PC-9 (cell line): ENCODE measurements at regions not wholly inside any gene's neighbourhood (a gene's known extent, or its start where the extent isn't known, plus 50 kb on each side); places are given as distances from the start of the nearest gene placed in this dataset.
"Not testable (repeated sequence)": the region's sequence is repeated elsewhere in the genome, so short reads cannot be mapped to it uniquely, and the experiment has no call there.

Source experiments
- BruUV-seq: library from RNA; stranded (reverse); fragments of 400-500 nt; replicated peaks from 2 replicates; lab custom pipeline; 2021; lab: Mats Ljungman, UMichigan
- CTCF ChIA-PET: fragments of 300-600 bp; sonication (Branson Sonifier 250); formaldehyde crosslinking; loops from one replicate; lab custom pipeline; 2022; ENCODE audit warnings: antibody characterized with exemption; lab: Charles Lee
- POLR2A ChIA-PET: fragments of 300-600 bp; sonication (Branson Sonifier 250); formaldehyde crosslinking; loops from one replicate; lab custom pipeline; 2022; ENCODE audit warnings: antibody characterized with exemption; ENCODE audit not compliant: unreplicated experiment; lab: Charles Lee
- DNase-seq, 2 experiments: peaks; one replicate each; pipeline versions ENCODE4 v3.0.0 to v3.0.0-alpha.2; 2015 to 2022; ENCODE audit warnings: mixed read lengths in 1 of 2
- H2AFZ ChIP-seq: fragments of 200-600 bp; sonication (generic); 2 replicates; pipeline ENCODE4 v1.8.1; 2017; ENCODE audit warnings: antibody characterized with exemption
- H3F3A ChIP-seq: fragments of 200-600 bp; sonication (generic); 2 replicates; pipeline ENCODE4 v1.8.1; 2017; ENCODE audit warnings: antibody characterized with exemption, mild to moderate bottlenecking, low read depth; ENCODE audit not compliant: insufficient read depth
- H3K27ac ChIP-seq: fragments of 200-600 bp; sonication (generic); 2 replicates; pipeline ENCODE4 v1.6.1; 2016; ENCODE audit warnings: mixed run types
- H3K27me3 ChIP-seq: fragments of 200-600 bp; sonication (generic); 2 replicates; pipeline ENCODE4 v1.6.1; 2016; ENCODE audit warnings: low read depth, mixed run types; ENCODE audit not compliant: insufficient read depth
- H3K36me3 ChIP-seq: fragments of 200-600 bp; sonication (generic); 2 replicates; pipeline ENCODE4 v1.6.1; 2016; ENCODE audit warnings: low read depth, mixed run types
- H3K4me1 ChIP-seq: fragments of 200-600 bp; sonication (generic); replicated peaks from 2 replicates; pipeline ENCODE4 v1.6.1; 2016; ENCODE audit warnings: mixed run types; ENCODE audit not compliant: insufficient read depth
- H3K4me2 ChIP-seq: fragments of 200-600 bp; sonication (generic); 2 replicates; pipeline ENCODE4 v1.6.1; 2017; ENCODE audit warnings: mixed run types
- H3K4me3 ChIP-seq: fragments of 200-600 bp; sonication (generic); 2 replicates; pipeline ENCODE4 v1.6.1; 2016; ENCODE audit warnings: mixed run types
- H3K79me2 ChIP-seq: fragments of 200-600 bp; sonication (generic); 2 replicates; pipeline ENCODE4 v1.6.1; 2017; ENCODE audit warnings: low read depth, mixed run types
- H3K9me2 ChIP-seq: fragments of 200-600 bp; sonication (generic); 2 replicates; pipeline ENCODE4 v1.8.1; 2017; ENCODE audit warnings: mild to moderate bottlenecking; ENCODE audit not compliant: insufficient read depth
- H3K9me3 ChIP-seq: fragments of 200-600 bp; sonication (generic); 2 replicates; pipeline ENCODE4 v1.8.1; 2016; ENCODE audit warnings: low read depth; ENCODE audit not compliant: insufficient read depth
- H4K20me1 ChIP-seq: fragments of 200-600 bp; sonication (generic); 2 replicates; pipeline ENCODE4 v1.8.1; 2017; ENCODE audit not compliant: insufficient read depth
- EZH2 ChIP-seq: fragments of 200-600 bp; sonication (generic); IDR thresholded peaks from 2 replicates; pipeline ENCODE4 v1.8.0; 2017; ENCODE audit warnings: antibody characterized with exemption, low read depth
- intact Hi-C: fragments of 100-400 bp; cut with micrococcal nuclease; formaldehyde crosslinking; loops from one replicate; pipeline ENCODE4 v1.10.0; 2022; ENCODE audit not compliant: unreplicated experiment
- TF ChIP-seq, protein P1 (sequence below): fragments of 200-600 bp; sonication (generic); conservative IDR thresholded peaks from 2 replicates; pipeline ENCODE4 v1.6.1; 2017; ENCODE audit warnings: mixed run types, antibody characterized with exemption, mild to moderate bottlenecking, moderate library complexity

DNA sequence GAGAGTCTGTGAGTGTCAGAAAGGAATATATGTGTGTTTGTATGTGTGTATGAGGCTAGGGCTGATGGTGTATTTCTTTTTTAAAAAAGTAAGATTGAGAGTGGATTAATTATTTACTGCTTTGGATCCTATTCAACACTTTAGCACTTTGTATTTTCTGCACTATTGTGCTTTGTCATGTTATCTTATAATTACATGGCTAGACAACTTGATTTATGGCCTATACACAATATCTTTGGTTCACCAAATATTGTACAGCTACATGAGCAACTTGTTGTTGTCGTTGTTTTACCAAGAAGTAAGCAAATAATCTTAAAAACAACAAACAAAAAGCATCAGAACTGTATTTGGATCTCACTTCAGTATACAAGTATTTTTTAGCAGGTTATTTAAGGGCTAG is 84.6 kb upstream of the TBX18 start:
- ChIA-PET POLR2A (no interaction called here), CTCF (no interaction called here)
- H3K4me1 ChIP-seq: no peaks in the 10 kb centered on the region
- no peak for DNase-seq
- no peak overlapping the region for H3K27ac ChIP-seq
- no peak overlapping the region for H2AFZ ChIP-seq
- intact Hi-C loops: no loop called here
- TF ChIP-seq, protein P1, sequence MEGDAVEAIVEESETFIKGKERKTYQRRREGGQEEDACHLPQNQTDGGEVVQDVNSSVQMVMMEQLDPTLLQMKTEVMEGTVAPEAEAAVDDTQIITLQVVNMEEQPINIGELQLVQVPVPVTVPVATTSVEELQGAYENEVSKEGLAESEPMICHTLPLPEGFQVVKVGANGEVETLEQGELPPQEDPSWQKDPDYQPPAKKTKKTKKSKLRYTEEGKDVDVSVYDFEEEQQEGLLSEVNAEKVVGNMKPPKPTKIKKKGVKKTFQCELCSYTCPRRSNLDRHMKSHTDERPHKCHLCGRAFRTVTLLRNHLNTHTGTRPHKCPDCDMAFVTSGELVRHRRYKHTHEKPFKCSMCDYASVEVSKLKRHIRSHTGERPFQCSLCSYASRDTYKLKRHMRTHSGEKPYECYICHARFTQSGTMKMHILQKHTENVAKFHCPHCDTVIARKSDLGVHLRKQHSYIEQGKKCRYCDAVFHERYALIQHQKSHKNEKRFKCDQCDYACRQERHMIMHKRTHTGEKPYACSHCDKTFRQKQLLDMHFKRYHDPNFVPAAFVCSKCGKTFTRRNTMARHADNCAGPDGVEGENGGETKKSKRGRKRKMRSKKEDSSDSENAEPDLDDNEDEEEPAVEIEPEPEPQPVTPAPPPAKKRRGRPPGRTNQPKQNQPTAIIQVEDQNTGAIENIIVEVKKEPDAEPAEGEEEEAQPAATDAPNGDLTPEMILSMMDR: no peak
- TF ChIP-seq EZH2: no peak
- no peaks in the 10 kb centered on the region for H3K27me3 ChIP-seq
- H3F3A ChIP-seq: no peaks in the 10 kb centered on the region
- no peaks in the 10 kb centered on the region for H3K9me3 ChIP-seq
- no peak overlapping the region for H3K4me3 ChIP-seq
- no peaks in the 10 kb centered on the region for H3K9me2 ChIP-seq
- H3K36me3 ChIP-seq: no peaks in the 10 kb centered on the region
- no peaks in the 10 kb centered on the region for H3K79me2 ChIP-seq
- H3K4me2 ChIP-seq: no peak overlapping the region
- no TSS peak for BruUV-seq
- H4K20me1 ChIP-seq: no peaks in the 10 kb centered on the region

DNA sequence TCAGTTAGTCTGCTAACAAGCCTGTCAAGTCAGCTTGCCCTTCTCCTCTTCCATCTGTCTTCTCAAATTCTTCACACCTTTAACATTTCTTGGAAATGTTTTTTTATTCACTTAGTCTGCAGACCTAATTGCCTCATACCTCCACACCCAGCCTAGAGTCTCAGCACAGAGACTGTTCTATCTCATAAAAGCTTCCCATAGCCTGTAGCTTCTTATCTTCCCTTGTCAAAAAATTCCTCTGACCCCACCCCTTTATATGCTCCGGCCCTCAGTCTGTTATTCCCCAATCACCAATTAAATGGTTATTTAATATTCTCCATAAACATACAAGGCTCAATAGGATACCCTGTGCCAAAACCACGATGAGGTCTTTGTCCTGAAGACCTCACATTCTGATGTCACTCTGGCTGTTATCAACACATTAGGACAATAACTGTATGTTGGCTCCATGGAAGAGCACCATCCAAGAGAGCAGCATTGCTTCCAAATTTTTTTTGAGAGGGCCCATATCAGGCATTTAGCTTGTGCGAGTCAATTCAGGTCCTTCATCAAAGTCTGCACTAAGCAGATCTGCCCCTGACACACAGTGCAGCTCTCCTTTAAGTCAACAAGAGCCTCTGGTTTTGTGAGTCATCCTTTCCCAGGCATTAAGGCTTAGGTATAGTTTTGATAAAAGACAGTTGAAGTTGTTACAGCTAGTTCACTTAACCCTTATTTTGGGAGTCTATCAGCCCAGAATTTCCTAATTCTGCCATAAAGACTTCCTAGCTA is 83.2 kb upstream of the TBX18 start:
- Histone ChIP-seq H3F3A (no peaks in the 10 kb centered on the region), H4K20me1 (no peaks in the 10 kb centered on the region), H2AFZ (no peak overlapping the region), H3K4me2 (no peak overlapping the region), H3K4me3 (no peak overlapping the region), H3K27ac (no peak overlapping the region), H3K9me3 (no peaks in the 10 kb centered on the region), H3K4me1 (no peaks in the 10 kb centered on the region), H3K79me2 (no peaks in the 10 kb centered on the region), H3K36me3 (no peaks in the 10 kb centered on the region), H3K27me3 (no peaks in the 10 kb centered on the region), H3K9me2 (no peaks in the 10 kb centered on the region)
- BruUV-seq: no TSS peak
- ChIA-PET CTCF (no interaction called here), POLR2A (no interaction called here)
- no peak for TF ChIP-seq EZH2
- TF ChIP-seq, protein P1: no peak
- no peak for DNase-seq
- intact Hi-C loops: no loop called here

DNA sequence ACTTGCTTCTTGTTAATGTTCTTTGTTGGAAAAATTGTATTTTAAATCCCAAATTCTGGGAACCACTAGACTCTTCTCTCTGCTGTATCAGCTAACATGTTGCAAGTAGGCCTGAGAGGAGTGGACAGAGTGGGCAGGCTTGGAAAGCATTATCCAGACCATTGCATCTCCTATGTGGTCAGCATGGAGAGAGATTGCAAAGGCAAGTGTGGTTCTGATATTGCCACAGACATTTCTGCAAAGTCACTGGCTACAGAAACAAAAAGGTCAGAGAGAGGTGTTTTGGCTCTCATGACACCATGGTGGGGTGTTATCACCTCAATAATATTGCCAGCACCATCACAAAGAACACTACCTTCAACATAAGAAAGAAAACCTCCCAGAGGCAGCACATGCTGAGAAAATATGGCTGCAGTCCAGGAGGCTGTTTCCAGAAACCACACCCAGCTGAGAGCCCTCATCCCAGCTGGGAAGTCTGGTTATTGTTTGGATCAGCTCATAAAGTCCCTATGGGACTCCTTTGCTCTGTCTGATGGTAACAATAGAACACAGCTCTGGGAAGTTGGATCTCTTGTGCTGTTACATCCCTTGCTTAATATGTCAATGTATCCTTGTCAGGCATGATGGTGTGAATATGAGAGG is 78.2 kb upstream of the TBX18 start:
- intact Hi-C loops: no loop called here
- Histone ChIP-seq H3K36me3 (no peaks in the 10 kb centered on the region), H2AFZ (no peak overlapping the region), H3K9me3 (no peaks in the 10 kb centered on the region), H3K27ac (no peak overlapping the region), H3K9me2 (no peaks in the 10 kb centered on the region), H3K27me3 (no peaks in the 10 kb centered on the region), H3F3A (no peaks in the 10 kb centered on the region), H3K4me2 (no peak overlapping the region), H4K20me1 (no peaks in the 10 kb centered on the region), H3K79me2 (no peaks in the 10 kb centered on the region), H3K4me1 (no peaks in the 10 kb centered on the region), H3K4me3 (no peak overlapping the region)
- DNase-seq: no peak
- TF ChIP-seq EZH2: no peak
- TF ChIP-seq, protein P1: no peak
- ChIA-PET CTCF (no interaction called here), POLR2A (no interaction called here)
- BruUV-seq: no TSS peak

DNA sequence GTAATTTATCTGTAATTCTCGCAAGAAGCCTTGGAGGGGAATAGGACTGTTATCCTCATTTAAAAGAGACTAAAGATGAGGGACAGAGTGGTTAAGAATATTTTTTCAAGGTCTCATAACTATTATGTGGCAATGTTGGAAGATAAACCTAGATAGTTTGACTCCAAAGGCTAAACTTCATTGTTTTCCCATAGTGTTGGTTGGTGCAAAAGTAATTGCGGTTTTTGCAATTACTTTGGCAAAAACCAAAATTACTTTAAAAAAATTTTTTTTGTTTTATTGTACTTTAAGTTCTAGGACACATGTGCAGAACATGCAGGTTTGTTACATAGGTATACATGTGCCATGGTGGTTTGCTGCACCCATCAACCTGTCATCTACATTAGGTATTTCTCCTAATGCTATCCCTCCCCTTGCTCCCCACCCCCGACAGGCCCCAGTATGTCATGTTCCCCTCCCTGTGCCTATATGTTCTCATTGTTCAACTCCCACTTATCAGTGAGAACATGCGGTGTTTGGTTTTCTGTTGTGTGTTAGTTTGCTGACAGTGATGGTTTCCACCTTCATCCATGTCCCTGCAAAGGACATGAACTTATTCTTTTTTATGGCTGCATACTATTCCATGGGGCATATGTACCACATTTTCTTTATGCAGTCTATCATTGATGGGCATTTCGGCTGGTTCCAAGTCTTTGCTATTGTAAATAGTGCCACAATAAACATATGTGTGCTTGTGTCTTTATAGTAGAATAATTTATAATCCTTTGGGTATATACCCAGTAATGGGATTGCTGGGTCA is 72.9 kb upstream of the TBX18 start:
- intact Hi-C loops, H3K9me2 ChIP-seq, H3K9me3 ChIP-seq, CTCF ChIA-PET, H2AFZ ChIP-seq, DNase-seq, H3K4me1 ChIP-seq, H3K4me2 ChIP-seq, H4K20me1 ChIP-seq, BruUV-seq, H3K36me3 ChIP-seq, H3K27me3 ChIP-seq, H3F3A ChIP-seq, H3K27ac ChIP-seq, H3K4me3 ChIP-seq, H3K79me2 ChIP-seq, POLR2A ChIA-PET: not testable (repeated sequence)
